ENCODE measurements at regions not wholly inside any gene's neighbourhood (a gene's known extent, or its start where the extent isn't known, plus 50 kb on each side); places are given as distances from the start of the nearest gene placed in this dataset.
A peak's percentile ranks its signal among the peaks of the same experiment; 100 is the strongest.

- Histone ChIP-seq H3K36me3 (ENCODE audit: control insufficient read depth in 2 of 2, insufficient read depth in 2 of 2, low read length in 1 of 2) (no peaks in the 10 kb centered on the region), H3K4me3 (ENCODE audit: low read length in 2 of 2) (no peak overlapping the region), H3K27me3 (ENCODE audit: control insufficient read depth in 2 of 2, insufficient read depth in 1 of 2, low read length in 1 of 2) (no peaks in the 10 kb centered on the region), H3K9me3 (ENCODE audit: control insufficient read depth in 2 of 2, insufficient read depth in 1 of 2, low read length in 1 of 2) (no peaks in the 10 kb centered on the region), H3K4me1 (ENCODE audit: control insufficient read depth in 2 of 2, insufficient read depth in 2 of 2, low read length in 2 of 2) (no peaks in the 10 kb centered on the region), H3K27ac (ENCODE audit: low read depth in 1 of 2, low read length in 1 of 2) (no peak overlapping the region)
- peak in 2 of 9 donors; percentile 10 to 27 for DNase-seq (ENCODE audit: low read depth in 6 of 9, low spot score in 9 of 9)
- WGBS, result 46% methylated on average over 4 of the region's 4 CpGs
Measured at GRCh38 chr4:17112292-17112659, 213.8 kb upstream of the LDB2 start.

- no peak overlapping the region for H3K4me3 ChIP-seq (ENCODE audit: low read length in 2 of 2)
- DNase-seq (ENCODE audit: low read depth in 6 of 9, low spot score in 9 of 9), result no peak
- 70% methylated on average over 2 of the region's 2 CpGs for WGBS
Measured at GRCh38 chr4:17109126-17109525, 210.7 kb upstream of the LDB2 start.

DNA sequence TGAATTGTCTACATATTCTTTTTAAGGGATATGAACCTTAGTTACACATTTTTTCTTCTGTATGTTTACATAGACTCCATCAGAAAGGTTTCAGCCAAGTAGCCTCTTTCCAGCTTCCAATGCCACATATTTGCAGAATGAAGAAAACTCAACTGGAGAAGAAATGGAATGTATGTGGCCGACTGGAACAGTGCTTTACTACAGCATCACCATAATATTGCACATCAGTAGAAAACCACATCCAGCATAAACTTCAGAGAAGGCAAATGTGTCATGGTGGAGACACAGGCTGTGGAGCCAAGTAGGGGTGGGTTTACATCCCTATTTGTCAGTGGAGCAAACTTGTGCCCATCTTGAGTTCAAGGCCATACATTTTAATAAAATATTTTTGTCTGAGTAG, 204.8 kb upstream of the LDB2 start:
- H3K27me3 ChIP-seq (ENCODE audit: control insufficient read depth in 2 of 2, insufficient read depth in 1 of 2, low read length in 1 of 2), result no peaks in the 10 kb centered on the region
- no peak overlapping the region for H3K4me3 ChIP-seq (ENCODE audit: low read length in 2 of 2)
- H3K27ac ChIP-seq (ENCODE audit: low read depth in 1 of 2, low read length in 1 of 2), result no peak overlapping the region
- WGBS, result 93% methylated on average over 1 of the region's 1 CpG
- no peaks in the 10 kb centered on the region for H3K9me3 ChIP-seq (ENCODE audit: control insufficient read depth in 2 of 2, insufficient read depth in 1 of 2, low read length in 1 of 2)
- no peaks in the 10 kb centered on the region for H3K36me3 ChIP-seq (ENCODE audit: control insufficient read depth in 2 of 2, insufficient read depth in 2 of 2, low read length in 1 of 2)
- no peaks in the 10 kb centered on the region for H3K4me1 ChIP-seq (ENCODE audit: control insufficient read depth in 2 of 2, insufficient read depth in 2 of 2, low read length in 2 of 2)
- no peak for DNase-seq (ENCODE audit: low read depth in 6 of 9, low spot score in 9 of 9)

More at GRCh38 chr4:17109126-17109525, 210.7 kb upstream of the LDB2 start:
- no peak overlapping the region for H3K27ac ChIP-seq (ENCODE audit: low read depth in 1 of 2, low read length in 1 of 2)
- no peaks in the 10 kb centered on the region for H3K4me1 ChIP-seq (ENCODE audit: control insufficient read depth in 2 of 2, insufficient read depth in 2 of 2, low read length in 2 of 2)
- H3K36me3 ChIP-seq (ENCODE audit: control insufficient read depth in 2 of 2, insufficient read depth in 2 of 2, low read length in 1 of 2), result no peaks in the 10 kb centered on the region
- no peaks in the 10 kb centered on the region for H3K9me3 ChIP-seq (ENCODE audit: control insufficient read depth in 2 of 2, insufficient read depth in 1 of 2, low read length in 1 of 2)
- H3K27me3 ChIP-seq (ENCODE audit: control insufficient read depth in 2 of 2, insufficient read depth in 1 of 2, low read length in 1 of 2), result no peaks in the 10 kb centered on the region

- WGBS, result 93% methylated on average over 2 of the region's 2 CpGs
Measured at GRCh38 chr4:17098996-17099395, 200.6 kb upstream of the LDB2 start.

GRCh38 chr4:17098401-17098800, 200.0 kb upstream of the LDB2 start:
- no peaks in the 10 kb centered on the region for H3K27me3 ChIP-seq (ENCODE audit: control insufficient read depth in 2 of 2, insufficient read depth in 1 of 2, low read length in 1 of 2)
- DNase-seq (ENCODE audit: low read depth in 6 of 9, low spot score in 9 of 9), result no peak
- H3K4me1 ChIP-seq (ENCODE audit: control insufficient read depth in 2 of 2, insufficient read depth in 2 of 2, low read length in 2 of 2), result no peaks in the 10 kb centered on the region
- 86% methylated on average over 4 of the region's 4 CpGs for WGBS
- no peaks in the 10 kb centered on the region for H3K36me3 ChIP-seq (ENCODE audit: control insufficient read depth in 2 of 2, insufficient read depth in 2 of 2, low read length in 1 of 2)
- no peak overlapping the region for H3K27ac ChIP-seq (ENCODE audit: low read depth in 1 of 2, low read length in 1 of 2)
- no peaks in the 10 kb centered on the region for H3K9me3 ChIP-seq (ENCODE audit: control insufficient read depth in 2 of 2, insufficient read depth in 1 of 2, low read length in 1 of 2)
- no peak overlapping the region for H3K4me3 ChIP-seq (ENCODE audit: low read length in 2 of 2)

More at GRCh38 chr4:17098996-17099395, 200.6 kb upstream of the LDB2 start:
- no peaks in the 10 kb centered on the region for H3K27me3 ChIP-seq (ENCODE audit: control insufficient read depth in 2 of 2, insufficient read depth in 1 of 2, low read length in 1 of 2)
- H3K4me1 ChIP-seq (ENCODE audit: control insufficient read depth in 2 of 2, insufficient read depth in 2 of 2, low read length in 2 of 2), result no peaks in the 10 kb centered on the region
- H3K4me3 ChIP-seq (ENCODE audit: low read length in 2 of 2), result no peak overlapping the region
- DNase-seq (ENCODE audit: low read depth in 6 of 9, low spot score in 9 of 9), result no peak
- no peak overlapping the region for H3K27ac ChIP-seq (ENCODE audit: low read depth in 1 of 2, low read length in 1 of 2)
- H3K9me3 ChIP-seq (ENCODE audit: control insufficient read depth in 2 of 2, insufficient read depth in 1 of 2, low read length in 1 of 2), result no peaks in the 10 kb centered on the region
- no peaks in the 10 kb centered on the region for H3K36me3 ChIP-seq (ENCODE audit: control insufficient read depth in 2 of 2, insufficient read depth in 2 of 2, low read length in 1 of 2)

DNA sequence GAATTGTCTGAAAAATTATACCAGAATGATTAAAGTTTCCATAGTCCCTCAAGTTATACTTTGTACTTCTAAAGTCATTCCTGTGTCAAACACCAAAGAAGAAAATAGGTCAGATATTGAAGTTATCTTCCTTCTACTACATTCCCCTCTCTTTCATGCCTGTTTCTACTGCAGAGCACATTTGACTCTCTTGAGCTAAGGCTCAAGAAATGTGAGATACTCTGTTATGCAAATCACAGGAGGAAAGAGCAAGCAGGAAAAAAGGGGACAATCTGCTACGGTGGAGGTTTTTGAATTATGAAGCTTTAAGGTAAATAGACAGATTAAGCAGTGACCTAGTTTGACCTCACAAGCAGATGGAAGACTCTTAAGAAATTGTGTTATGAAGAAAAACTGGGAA, 198.9 kb upstream of the LDB2 start:
- no peaks in the 10 kb centered on the region for H3K9me3 ChIP-seq (ENCODE audit: control insufficient read depth in 2 of 2, insufficient read depth in 1 of 2, low read length in 1 of 2)
- 89% methylated on average over 1 of the region's 1 CpG for whole genome bisulfite sequencing

DNA sequence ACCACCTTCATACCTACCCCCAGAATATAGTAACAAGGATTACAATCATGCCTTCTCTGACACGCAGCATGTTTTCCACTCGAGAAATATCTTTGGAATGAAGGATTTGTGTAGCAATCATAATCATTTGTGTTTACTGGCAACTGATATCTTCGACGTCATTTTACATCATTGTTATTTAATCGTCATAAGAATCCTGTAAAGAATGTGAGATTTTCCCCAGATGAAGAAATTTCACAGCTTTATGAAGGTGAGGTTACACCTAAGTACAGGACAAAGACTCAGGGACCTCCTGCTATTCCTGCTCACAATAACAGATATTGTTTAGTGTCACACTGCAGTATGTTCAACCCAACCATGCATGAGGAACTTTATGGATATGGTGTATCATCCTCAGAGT, 198.2 kb upstream of the LDB2 start:
- 94% methylated on average over 5 of the region's 5 CpGs for WGBS
- Histone ChIP-seq H3K4me1 (ENCODE audit: control insufficient read depth in 2 of 2, insufficient read depth in 2 of 2, low read length in 2 of 2) (no peaks in the 10 kb centered on the region), H3K36me3 (ENCODE audit: control insufficient read depth in 2 of 2, insufficient read depth in 2 of 2, low read length in 1 of 2) (no peaks in the 10 kb centered on the region), H3K4me3 (ENCODE audit: low read length in 2 of 2) (no peak overlapping the region), H3K9me3 (ENCODE audit: control insufficient read depth in 2 of 2, insufficient read depth in 1 of 2, low read length in 1 of 2) (no peaks in the 10 kb centered on the region), H3K27me3 (ENCODE audit: control insufficient read depth in 2 of 2, insufficient read depth in 1 of 2, low read length in 1 of 2) (no peaks in the 10 kb centered on the region), H3K27ac (ENCODE audit: low read depth in 1 of 2, low read length in 1 of 2) (no peak overlapping the region)
- no peak for DNase-seq (ENCODE audit: low read depth in 6 of 9, low spot score in 9 of 9)

More for the DNA sequence above, 198.9 kb upstream of the LDB2 start:
- no peak for DNase-seq (ENCODE audit: low read depth in 6 of 9, low spot score in 9 of 9)
- no peaks in the 10 kb centered on the region for H3K36me3 ChIP-seq (ENCODE audit: control insufficient read depth in 2 of 2, insufficient read depth in 2 of 2, low read length in 1 of 2)
- no peak overlapping the region for H3K27ac ChIP-seq (ENCODE audit: low read depth in 1 of 2, low read length in 1 of 2)
- no peak overlapping the region for H3K4me3 ChIP-seq (ENCODE audit: low read length in 2 of 2)
- H3K4me1 ChIP-seq (ENCODE audit: control insufficient read depth in 2 of 2, insufficient read depth in 2 of 2, low read length in 2 of 2), result no peaks in the 10 kb centered on the region
- no peaks in the 10 kb centered on the region for H3K27me3 ChIP-seq (ENCODE audit: control insufficient read depth in 2 of 2, insufficient read depth in 1 of 2, low read length in 1 of 2)

DNA sequence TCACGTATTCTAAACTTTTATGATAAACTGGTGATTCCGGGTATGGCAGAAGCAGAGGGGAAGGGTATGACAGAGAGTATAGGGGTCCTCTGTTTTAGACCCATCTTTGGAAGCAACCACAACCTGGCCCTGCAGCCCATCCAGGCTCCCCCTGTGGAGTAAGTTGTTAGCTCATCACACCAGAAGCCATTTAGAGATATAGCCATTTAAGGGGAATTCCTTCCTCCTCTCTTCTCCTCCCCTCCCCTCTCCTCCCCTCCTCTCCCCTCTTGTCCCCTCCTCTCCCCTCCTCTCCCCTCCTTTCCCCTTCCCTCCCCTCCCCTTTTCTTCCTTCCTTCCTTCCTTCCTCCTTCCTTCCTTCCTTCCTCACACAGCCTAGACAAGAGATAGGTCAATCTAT, 197.3 kb upstream of the LDB2 start:
- WGBS, result 93% methylated on average over 2 of the region's 2 CpGs
- Histone ChIP-seq H3K36me3 (ENCODE audit: control insufficient read depth in 2 of 2, insufficient read depth in 2 of 2, low read length in 1 of 2) (no peaks in the 10 kb centered on the region), H3K27ac (ENCODE audit: low read depth in 1 of 2, low read length in 1 of 2) (no peak overlapping the region)

GRCh38 chr4:17094876-17095210, 196.4 kb upstream of the LDB2 start:
- H3K4me1 ChIP-seq (ENCODE audit: control insufficient read depth in 2 of 2, insufficient read depth in 2 of 2, low read length in 2 of 2), result no peaks in the 10 kb centered on the region
- no peak for DNase-seq (ENCODE audit: low read depth in 6 of 9, low spot score in 9 of 9)
- WGBS, result 19% methylated on average over 3 of the region's 3 CpGs
- no peaks in the 10 kb centered on the region for H3K36me3 ChIP-seq (ENCODE audit: control insufficient read depth in 2 of 2, insufficient read depth in 2 of 2, low read length in 1 of 2)
- H3K9me3 ChIP-seq (ENCODE audit: control insufficient read depth in 2 of 2, insufficient read depth in 1 of 2, low read length in 1 of 2), result no peaks in the 10 kb centered on the region
- H3K4me3 ChIP-seq (ENCODE audit: low read length in 2 of 2), result no peak overlapping the region
- no peak overlapping the region for H3K27ac ChIP-seq (ENCODE audit: low read depth in 1 of 2, low read length in 1 of 2)
- H3K27me3 ChIP-seq (ENCODE audit: control insufficient read depth in 2 of 2, insufficient read depth in 1 of 2, low read length in 1 of 2), result no peaks in the 10 kb centered on the region

More for the DNA sequence above, 197.3 kb upstream of the LDB2 start:
- Histone ChIP-seq H3K9me3 (ENCODE audit: control insufficient read depth in 2 of 2, insufficient read depth in 1 of 2, low read length in 1 of 2) (no peaks in the 10 kb centered on the region), H3K4me1 (ENCODE audit: control insufficient read depth in 2 of 2, insufficient read depth in 2 of 2, low read length in 2 of 2) (no peaks in the 10 kb centered on the region), H3K4me3 (ENCODE audit: low read length in 2 of 2) (no peak overlapping the region), H3K27me3 (ENCODE audit: control insufficient read depth in 2 of 2, insufficient read depth in 1 of 2, low read length in 1 of 2) (no peaks in the 10 kb centered on the region)
- DNase-seq (ENCODE audit: low read depth in 6 of 9, low spot score in 9 of 9), result no peak

All from thymus (tissue), 11 donors.